H9 (cell line): ENCODE measurements at regions not wholly inside any gene's neighbourhood (a gene's known extent, or its start where the extent isn't known, plus 50 kb on each side); places are given as distances from the start of the nearest gene placed in this dataset.

Experiments used
- DNase-seq: peaks from one replicate; pipeline ENCODE4 v3.0.0-alpha.2; 2017
- H2AFZ ChIP-seq: one replicate; pipeline ENCODE4 v1.6.1; 2013; ENCODE audit warnings: mild to moderate bottlenecking, low read length, control low read depth, moderate library complexity
- H2AK5ac ChIP-seq: 2 replicates; pipeline ENCODE4 v1.6.1; 2013; ENCODE audit warnings: low read length, control low read depth, mixed read lengths; ENCODE audit not compliant: insufficient read length
- H2BK120ac ChIP-seq: one replicate; pipeline ENCODE4 v1.6.1; 2013; ENCODE audit warnings: low read depth, mild to moderate bottlenecking, low read length, control low read depth, inconsistent platforms; ENCODE audit not compliant: poor library complexity, severe bottlenecking
- H2BK12ac ChIP-seq: 2 replicates; pipeline ENCODE4 v1.6.1; 2013; ENCODE audit warnings: low read length, control low read depth, mixed read lengths, low read depth; ENCODE audit not compliant: insufficient read length
- H2BK15ac ChIP-seq: 2 replicates; pipeline ENCODE4 v1.6.1; 2013; ENCODE audit warnings: low read depth, low read length, control low read depth
- H2BK20ac ChIP-seq: one replicate; pipeline ENCODE4 v1.6.1; 2013; ENCODE audit warnings: low read depth, mild to moderate bottlenecking, low read length, control low read depth, inconsistent platforms; ENCODE audit not compliant: poor library complexity, severe bottlenecking
- H2BK5ac ChIP-seq: 2 replicates; pipeline ENCODE4 v1.6.1; 2013; ENCODE audit warnings: low read length, control low read depth, mixed read lengths; ENCODE audit not compliant: insufficient read length
- H3K14ac ChIP-seq: 2 replicates; pipeline ENCODE4 v1.6.1; 2013; ENCODE audit warnings: low read length, control low read depth; ENCODE audit not compliant: insufficient read depth
- H3K18ac ChIP-seq: 2 replicates; pipeline ENCODE4 v1.6.1; 2013; ENCODE audit warnings: low read depth, mild to moderate bottlenecking, mixed read lengths, low read length, control low read depth; ENCODE audit not compliant: insufficient read length
- H3K23ac ChIP-seq: 2 replicates; pipeline ENCODE4 v1.6.1; 2013; ENCODE audit warnings: low read length, control low read depth, mixed read lengths, low read depth; ENCODE audit not compliant: insufficient read length
- H3K23me2 ChIP-seq: 2 replicates; pipeline ENCODE4 v1.6.1; 2013; ENCODE audit warnings: low read depth, mild to moderate bottlenecking, mixed read lengths, low read length, control low read depth; ENCODE audit not compliant: insufficient read length, poor library complexity, severe bottlenecking
- H3K27ac ChIP-seq: 2 replicates; pipeline ENCODE4 v1.5.1; 2013; ENCODE audit warnings: low read length, control low read depth, mixed read lengths, low read depth; ENCODE audit not compliant: insufficient read length
- H3K27me3 ChIP-seq: 2 replicates; pipeline ENCODE4 v1.6.1; 2013; ENCODE audit warnings: low read length, control low read depth, inconsistent platforms; ENCODE audit not compliant: insufficient read depth
- H3K4ac ChIP-seq: 2 replicates; pipeline ENCODE4 v1.6.1; 2013; ENCODE audit warnings: low read depth, mild to moderate bottlenecking, control low read depth, inconsistent platforms, low read length, moderate library complexity
- H3K4me1 ChIP-seq: 2 replicates; pipeline ENCODE4 v1.6.1; 2013; ENCODE audit warnings: low read length, control low read depth, inconsistent platforms; ENCODE audit not compliant: insufficient read depth
- H3K4me2 ChIP-seq: 2 replicates; pipeline ENCODE4 v1.6.1; 2013; ENCODE audit warnings: low read length, control low read depth, mixed read lengths; ENCODE audit not compliant: insufficient read length, insufficient read depth
- H3K56ac ChIP-seq: 2 replicates; pipeline ENCODE4 v1.6.1; 2013; ENCODE audit warnings: low read depth, mild to moderate bottlenecking, mixed read lengths, low read length, control low read depth; ENCODE audit not compliant: insufficient read length
- H3K79me1 ChIP-seq: 2 replicates; pipeline ENCODE4 v1.6.1; 2013; ENCODE audit warnings: low read depth, mild to moderate bottlenecking, moderate library complexity, low read length, control low read depth, inconsistent platforms; ENCODE audit not compliant: insufficient read depth, poor library complexity, severe bottlenecking
- H3K79me2 ChIP-seq: 2 replicates; pipeline ENCODE4 v1.6.1; 2013; ENCODE audit warnings: low read length, control low read depth, inconsistent platforms; ENCODE audit not compliant: insufficient read depth
- H3K9ac ChIP-seq: 2 replicates; pipeline ENCODE4 v1.6.1; 2013; ENCODE audit warnings: low read length, control low read depth, mixed read lengths; ENCODE audit not compliant: insufficient read length; ENCODE audit errors: extremely low read depth
- H3K9me3 ChIP-seq: one replicate; pipeline ENCODE4 v1.6.1; 2013; ENCODE audit warnings: low read depth, low read length, inconsistent platforms; ENCODE audit not compliant: control insufficient read depth
- H3T11ph ChIP-seq: one replicate; pipeline ENCODE4 v1.6.1; 2013; ENCODE audit warnings: mild to moderate bottlenecking, low read length, control low read depth, inconsistent platforms
- H4K20me1 ChIP-seq: one replicate; pipeline ENCODE4 v1.6.1; 2013; ENCODE audit not compliant: control insufficient read depth, insufficient read length, insufficient read depth
- H4K5ac ChIP-seq: 2 replicates; pipeline ENCODE4 v1.6.1; 2013; ENCODE audit warnings: low read depth, mild to moderate bottlenecking, mixed read lengths, low read length, control low read depth; ENCODE audit not compliant: insufficient read length
- H4K8ac ChIP-seq: replicated peaks from 2 replicates; pipeline ENCODE4 v1.6.1; 2013; ENCODE audit warnings: low read length, control low read depth, mixed read lengths, low read depth; ENCODE audit not compliant: insufficient read length
- H4K91ac ChIP-seq: 2 replicates; pipeline ENCODE4 v1.6.1; 2013; ENCODE audit warnings: low read depth, mild to moderate bottlenecking, moderate library complexity, mixed read lengths, low read length, control low read depth; ENCODE audit not compliant: insufficient read length
- H3K27ac Mint-ChIP-seq, 3 experiments: 2 replicates in 2 of 3; 3 replicates in 1 of 3; pipeline ENCODE4 v1.8.0; 2020 to 2021; ENCODE audit warnings: mixed read lengths in 3 of 3, mild to moderate bottlenecking in 1 of 3, moderate library complexity in 1 of 3
- H3K27me3 Mint-ChIP-seq: 2 replicates; pipeline ENCODE4 v1.8.0; 2021; ENCODE audit warnings: low read depth, mild to moderate bottlenecking, moderate library complexity, mixed read lengths
- H3K36me3 Mint-ChIP-seq, 3 experiments: 2 replicates in 2 of 3; 3 replicates in 1 of 3; pipeline ENCODE4 v1.8.0; 2020 to 2021; ENCODE audit warnings: low read depth in 3 of 3, mixed read lengths in 3 of 3; ENCODE audit not compliant: insufficient read depth in 1 of 3
- H3K4me1 Mint-ChIP-seq, 2 experiments: 2 replicates each; pipeline ENCODE4 v1.8.0; 2020; ENCODE audit warnings: mixed read lengths in 2 of 2
- H3K4me3 Mint-ChIP-seq, 2 experiments: 2 replicates in 1 of 2; 3 replicates in 1 of 2; pipeline ENCODE4 v1.8.0; 2020 to 2021; ENCODE audit warnings: mild to moderate bottlenecking in 2 of 2, mixed read lengths in 2 of 2, moderate library complexity in 1 of 2
- H3K9me3 Mint-ChIP-seq, 2 experiments: 2 replicates in 1 of 2; 3 replicates in 1 of 2; pipeline ENCODE4 v1.8.0; 2020; ENCODE audit warnings: mild to moderate bottlenecking in 2 of 2, mixed read lengths in 2 of 2, moderate library complexity in 1 of 2
- WGBS: extraction: QIAGEN DNeasy Blood & Tissue Kit; methylation state at CpG from one replicate; pipeline ENCODE4 v1.1.7; 2013; ENCODE audit warnings: missing lambda C conversion rate, low lambda C conversion rate, mixed read lengths; ENCODE audit not compliant: insufficient read length; ENCODE audit errors: extremely low coverage; 5-methylcytosine and 5-hydroxymethylcytosine counted together
- TF ChIP-seq, protein P1 (sequence below): fragments of 200-600 bp; sonication (generic); conservative IDR thresholded peaks from 3 replicates; pipeline ENCODE4 v1.8.0; 2021; ENCODE audit warnings: antibody characterized with exemption, mild to moderate bottlenecking

GRCh38 chr20:40778894-40779496 is 90.0 kb upstream of the MAFB start:
- DNase-seq, result no peak
- Mint-ChIP-seq H3K27me3 (peaks cover 12% of the 10 kb centered on the region), H3K4me1 (peaks cover 3 to 8% of the 10 kb centered on the region in 2 experiments; a peak in 3 of 4 replicates), H3K27ac (no peak overlapping the region), H3K4me3 (no peak overlapping the region), H3K9me3 (no peaks in the 10 kb centered on the region), H3K36me3 (no peaks in the 10 kb centered on the region)
- H2BK120ac ChIP-seq, result no peak overlapping the region
- no peak overlapping the region for H2AFZ ChIP-seq
- H2BK15ac ChIP-seq, result no peak overlapping the region
- no peak overlapping the region for H3K14ac ChIP-seq
- H4K20me1 ChIP-seq, result no peaks in the 10 kb centered on the region
- no peak overlapping the region for H3K18ac ChIP-seq
- H3K9ac ChIP-seq, result no peak overlapping the region
- H3K23me2 ChIP-seq, result no peaks in the 10 kb centered on the region
- H4K8ac ChIP-seq, result no peak overlapping the region
- H3K27me3 ChIP-seq, result no peaks in the 10 kb centered on the region
- no peak overlapping the region for H2BK5ac ChIP-seq
- WGBS, result no CpG with 5 or more reads among the region's 2 CpGs
- no peaks in the 10 kb centered on the region for H3K79me1 ChIP-seq
- H2BK12ac ChIP-seq, result no peak overlapping the region
- no peak overlapping the region for H4K5ac ChIP-seq
- no peak overlapping the region for H2AK5ac ChIP-seq
- H3K23ac ChIP-seq, result no peak overlapping the region
- H3K4me2 ChIP-seq, result no peak overlapping the region
- TF ChIP-seq, protein P1, sequence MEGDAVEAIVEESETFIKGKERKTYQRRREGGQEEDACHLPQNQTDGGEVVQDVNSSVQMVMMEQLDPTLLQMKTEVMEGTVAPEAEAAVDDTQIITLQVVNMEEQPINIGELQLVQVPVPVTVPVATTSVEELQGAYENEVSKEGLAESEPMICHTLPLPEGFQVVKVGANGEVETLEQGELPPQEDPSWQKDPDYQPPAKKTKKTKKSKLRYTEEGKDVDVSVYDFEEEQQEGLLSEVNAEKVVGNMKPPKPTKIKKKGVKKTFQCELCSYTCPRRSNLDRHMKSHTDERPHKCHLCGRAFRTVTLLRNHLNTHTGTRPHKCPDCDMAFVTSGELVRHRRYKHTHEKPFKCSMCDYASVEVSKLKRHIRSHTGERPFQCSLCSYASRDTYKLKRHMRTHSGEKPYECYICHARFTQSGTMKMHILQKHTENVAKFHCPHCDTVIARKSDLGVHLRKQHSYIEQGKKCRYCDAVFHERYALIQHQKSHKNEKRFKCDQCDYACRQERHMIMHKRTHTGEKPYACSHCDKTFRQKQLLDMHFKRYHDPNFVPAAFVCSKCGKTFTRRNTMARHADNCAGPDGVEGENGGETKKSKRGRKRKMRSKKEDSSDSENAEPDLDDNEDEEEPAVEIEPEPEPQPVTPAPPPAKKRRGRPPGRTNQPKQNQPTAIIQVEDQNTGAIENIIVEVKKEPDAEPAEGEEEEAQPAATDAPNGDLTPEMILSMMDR, result no peak
- no peaks in the 10 kb centered on the region for H3K9me3 ChIP-seq
- no peak overlapping the region for H3K27ac ChIP-seq
- H3K56ac ChIP-seq, result no peak overlapping the region
- H3K4me1 ChIP-seq, result peaks cover 3% of the 10 kb centered on the region; the same call in 1 of the 2 replicates
- H4K91ac ChIP-seq, result no peak overlapping the region
- no peak overlapping the region for H3T11ph ChIP-seq
- H3K79me2 ChIP-seq, result no peaks in the 10 kb centered on the region
- no peak overlapping the region for H2BK20ac ChIP-seq
- no peak overlapping the region for H3K4ac ChIP-seq
